MM.1S (cell line): ENCODE measurements at regions not wholly inside any gene's neighbourhood (a gene's known extent, or its start where the extent isn't known, plus 50 kb on each side); places are given as distances from the start of the nearest gene placed in this dataset.

ENCODE experiments used
- DNase-seq: peaks from one replicate; pipeline ENCODE4 v3.0.0-alpha.2; 2015
- H2AFZ ChIP-seq: fragments of 300-600 bp; sonication (generic); 2 replicates; pipeline ENCODE4 v1.6.0; 2016; ENCODE audit warnings: antibody characterized with exemption, low read length
- H3F3A ChIP-seq: fragments of 300-600 bp; sonication (generic); 2 replicates; pipeline ENCODE4 v1.6.1; 2016; ENCODE audit warnings: mild to moderate bottlenecking, antibody characterized with exemption, low read length, moderate library complexity, mixed read lengths; ENCODE audit not compliant: insufficient read depth
- H3K27ac ChIP-seq: fragments of 300-600 bp; sonication (generic); 2 replicates; pipeline ENCODE4 v1.5.1; 2016; ENCODE audit warnings: mild to moderate bottlenecking, low read length
- H3K27me3 ChIP-seq: fragments of 300-600 bp; sonication (generic); replicated peaks from 2 replicates; pipeline ENCODE4 v1.6.0; 2016; ENCODE audit warnings: low read length; ENCODE audit not compliant: insufficient read depth
- H3K36me3 ChIP-seq: fragments of 300-600 bp; sonication (generic); replicated peaks from 2 replicates; pipeline ENCODE4 v1.6.1; 2016; ENCODE audit warnings: mild to moderate bottlenecking, low read length, mixed read lengths; ENCODE audit not compliant: insufficient read depth
- H3K4me1 ChIP-seq: fragments of 300-600 bp; sonication (generic); 2 replicates; pipeline ENCODE4 v1.6.1; 2016; ENCODE audit warnings: low read length, mixed read lengths
- H3K4me2 ChIP-seq: fragments of 300-600 bp; sonication (generic); 2 replicates; pipeline ENCODE4 v1.6.0; 2016; ENCODE audit warnings: low read depth, low read length
- H3K4me3 ChIP-seq: fragments of 300-600 bp; sonication (generic); 2 replicates; pipeline ENCODE4 v1.5.1; 2016; ENCODE audit warnings: low read length, mixed read lengths
- H3K79me2 ChIP-seq: fragments of 300-600 bp; sonication (generic); 2 replicates; pipeline ENCODE4 v1.6.1; 2016; ENCODE audit warnings: mixed run types, low read length, mixed read lengths
- H3K9ac ChIP-seq: fragments of 300-600 bp; sonication (generic); 2 replicates; pipeline ENCODE4 v1.6.1; 2016; ENCODE audit warnings: low read length, mixed read lengths
- H3K9me2 ChIP-seq: fragments of 300-600 bp; sonication (generic); replicated peaks from 2 replicates; pipeline ENCODE4 v1.6.1; 2016; ENCODE audit warnings: mild to moderate bottlenecking, low read length, mixed read lengths; ENCODE audit not compliant: insufficient read depth
- H3K9me3 ChIP-seq: fragments of 300-600 bp; sonication (generic); replicated peaks from 2 replicates; pipeline ENCODE4 v1.6.1; 2016; ENCODE audit warnings: mild to moderate bottlenecking, low read length, mixed read lengths; ENCODE audit not compliant: insufficient read depth
- H4K20me1 ChIP-seq: fragments of 300-600 bp; sonication (generic); 2 replicates; pipeline ENCODE4 v1.6.1; 2016; ENCODE audit warnings: mild to moderate bottlenecking, low read length, moderate library complexity, mixed read lengths; ENCODE audit not compliant: insufficient read depth
- CTCF ChIP-seq: fragments of 300-600 bp; sonication (generic); IDR thresholded peaks from 2 replicates; pipeline ENCODE4 v1.5.1; 2016; ENCODE audit warnings: antibody characterized with exemption, low read length, mixed read lengths
- EZH2 ChIP-seq: fragments of 300-600 bp; sonication (generic); optimal IDR thresholded peaks from 2 replicates; pipeline ENCODE3; 2017; ENCODE audit warnings: low read depth, mild to moderate bottlenecking, antibody characterized with exemption, low read length, mixed read lengths
- EZH2phosphoT487 ChIP-seq: fragments of 300-600 bp; sonication (generic); IDR thresholded peaks from 2 replicates; pipeline ENCODE4 v1.6.1; 2018; ENCODE audit warnings: antibody characterized with exemption, low read length

GRCh38 chr5:72040513-72040912 is 66.8 kb upstream of the MAP1B start:
- H4K20me1 ChIP-seq, result no peaks in the 10 kb centered on the region
- TF ChIP-seq EZH2phosphoT487 (no peak), EZH2 (no peak), CTCF (no peak)
- H3K4me2 ChIP-seq, result no peak overlapping the region
- no peaks in the 10 kb centered on the region for H3K79me2 ChIP-seq
- no peaks in the 10 kb centered on the region for H3K27me3 ChIP-seq
- DNase-seq, result no peak
- no peak overlapping the region for H3K4me3 ChIP-seq
- no peak overlapping the region for H3K9ac ChIP-seq
- no peak overlapping the region for H2AFZ ChIP-seq
- H3F3A ChIP-seq, result no peaks in the 10 kb centered on the region
- no peaks in the 10 kb centered on the region for H3K9me3 ChIP-seq
- H3K27ac ChIP-seq, result no peak overlapping the region
- no peaks in the 10 kb centered on the region for H3K36me3 ChIP-seq
- H3K4me1 ChIP-seq, result no peaks in the 10 kb centered on the region
- H3K9me2 ChIP-seq, result no peaks in the 10 kb centered on the region

GRCh38 chr5:72041654-72042053 is 65.6 kb upstream of the MAP1B start:
- H3K4me2 ChIP-seq, result no peak overlapping the region
- no peaks in the 10 kb centered on the region for H3F3A ChIP-seq
- H3K9ac ChIP-seq, result no peak overlapping the region
- no peak overlapping the region for H3K4me3 ChIP-seq
- H3K79me2 ChIP-seq, result no peaks in the 10 kb centered on the region
- no peak overlapping the region for H3K27ac ChIP-seq
- no peak overlapping the region for H2AFZ ChIP-seq
- no peaks in the 10 kb centered on the region for H3K27me3 ChIP-seq
- H3K36me3 ChIP-seq, result no peaks in the 10 kb centered on the region
- TF ChIP-seq EZH2, result no peak
- H3K9me2 ChIP-seq, result no peaks in the 10 kb centered on the region
- no peaks in the 10 kb centered on the region for H4K20me1 ChIP-seq
- no peaks in the 10 kb centered on the region for H3K4me1 ChIP-seq
- no peaks in the 10 kb centered on the region for H3K9me3 ChIP-seq
- no peak for DNase-seq

- H3K27ac ChIP-seq, result no peak overlapping the region
- no peak for DNase-seq
- H2AFZ ChIP-seq, result no peak overlapping the region
- H3K4me1 ChIP-seq, result no peaks in the 10 kb centered on the region
- H3F3A ChIP-seq, result no peaks in the 10 kb centered on the region
- TF ChIP-seq EZH2phosphoT487 (no peak), EZH2 (no peak), CTCF (no peak)
- H3K27me3 ChIP-seq, result no peaks in the 10 kb centered on the region
- no peak overlapping the region for H3K4me2 ChIP-seq
- no peaks in the 10 kb centered on the region for H4K20me1 ChIP-seq
- H3K9me2 ChIP-seq, result no peaks in the 10 kb centered on the region
- H3K79me2 ChIP-seq, result no peaks in the 10 kb centered on the region
- H3K9me3 ChIP-seq, result no peaks in the 10 kb centered on the region
- no peak overlapping the region for H3K9ac ChIP-seq
- no peaks in the 10 kb centered on the region for H3K36me3 ChIP-seq
- no peak overlapping the region for H3K4me3 ChIP-seq
Observed at GRCh38 chr5:72042097-72042496, 65.2 kb upstream of the MAP1B start.

GRCh38 chr5:72045692-72046091 is 61.6 kb upstream of the MAP1B start:
- no peaks in the 10 kb centered on the region for H3K36me3 ChIP-seq

More at GRCh38 chr5:72045692-72046091, 61.6 kb upstream of the MAP1B start:
- no peaks in the 10 kb centered on the region for H3K79me2 ChIP-seq
- H3K9me3 ChIP-seq, result no peaks in the 10 kb centered on the region
- H3K27ac ChIP-seq, result no peak overlapping the region
- no peaks in the 10 kb centered on the region for H3K4me1 ChIP-seq
- no peaks in the 10 kb centered on the region for H4K20me1 ChIP-seq
- no peaks in the 10 kb centered on the region for H3K27me3 ChIP-seq
- H2AFZ ChIP-seq, result no peak overlapping the region
- H3F3A ChIP-seq, result no peaks in the 10 kb centered on the region
- H3K4me2 ChIP-seq, result no peak overlapping the region
- H3K9me2 ChIP-seq, result no peaks in the 10 kb centered on the region
- no peak overlapping the region for H3K9ac ChIP-seq
- DNase-seq, result no peak
- TF ChIP-seq EZH2phosphoT487, result no peak
- no peak for TF ChIP-seq CTCF
- TF ChIP-seq EZH2, result no peak
- no peak overlapping the region for H3K4me3 ChIP-seq
